Cerebellar nuclear complex (tissue), 1 donor: ENCODE measurements at regions not wholly inside any gene's neighbourhood (a gene's known extent, or its start where the extent isn't known, plus 50 kb on each side); places are given as distances from the start of the nearest gene placed in this dataset.
"Not testable (repeated sequence)": the region's sequence is repeated elsewhere in the genome, so short reads cannot be mapped to it uniquely, and the experiment has no call there.

ENCODE experiments used
- DNase-seq, 2 experiments: peaks; one replicate each; lab custom pipeline; 2025; lab: John Stamatoyannopoulos, UW

- DNase-seq = no peak
Measured at GRCh38 chr12:123061441-123062205, 81.1 kb downstream of the ARL6IP4 start.

- DNase-seq = no peak
Measured at GRCh38 chr12:123059500-123059899, 79.0 kb downstream of the ARL6IP4 start.

GRCh38 chr12:123058980-123059379, 78.5 kb downstream of the ARL6IP4 start:
- DNase-seq = no peak

- DNase-seq = no peak
Measured at GRCh38 chr12:123058481-123058880, 78.0 kb downstream of the ARL6IP4 start.

GRCh38 chr12:123057513-123058265, 77.2 kb downstream of the ARL6IP4 start:
- no peak for DNase-seq

- DNase-seq = no peak
Measured at GRCh38 chr12:123056709-123057108, 76.2 kb downstream of the ARL6IP4 start.

GRCh38 chr12:123056053-123056452, 75.6 kb downstream of the ARL6IP4 start:
- no peak for DNase-seq

- DNase-seq = peak; percentile 63 to 88
Measured at GRCh38 chr12:123055281-123055766, 74.8 kb downstream of the ARL6IP4 start.

- DNase-seq = no peak
Measured at GRCh38 chr12:123054371-123054770, 73.9 kb downstream of the ARL6IP4 start.

GRCh38 chr12:123051556-123051955, 71.1 kb downstream of the ARL6IP4 start:
- DNase-seq = no peak

- no peak for DNase-seq
Measured at GRCh38 chr12:123050913-123051312, 70.4 kb downstream of the ARL6IP4 start.

GRCh38 chr12:123050331-123050831, 69.9 kb downstream of the ARL6IP4 start:
- DNase-seq = peak; percentile 16 to 64

- no peak for DNase-seq
Measured at GRCh38 chr12:123049398-123050240, 69.1 kb downstream of the ARL6IP4 start.

- DNase-seq = not testable (repeated sequence)
Measured at GRCh38 chr12:123047892-123048291, 67.4 kb downstream of the ARL6IP4 start.

GRCh38 chr12:123047289-123047688, 66.8 kb downstream of the ARL6IP4 start:
- DNase-seq = no peak

GRCh38 chr12:123046431-123046830, 66.0 kb downstream of the ARL6IP4 start:
- no peak for DNase-seq

GRCh38 chr12:123045678-123046077, 65.2 kb downstream of the ARL6IP4 start:
- DNase-seq = no peak

- no peak for DNase-seq
Measured at GRCh38 chr12:123044351-123044750, 63.9 kb downstream of the ARL6IP4 start.

GRCh38 chr12:123043536-123044001, 63.1 kb downstream of the ARL6IP4 start:
- no peak for DNase-seq

- no peak for DNase-seq
Measured at GRCh38 chr12:123042833-123043232, 62.4 kb downstream of the ARL6IP4 start.

- no peak for DNase-seq
Measured at GRCh38 chr12:123041811-123042655, 61.6 kb downstream of the ARL6IP4 start.
